ENCODE measurements at regions not wholly inside any gene's neighbourhood (a gene's known extent, or its start where the extent isn't known, plus 50 kb on each side); places are given as distances from the start of the nearest gene placed in this dataset.

GRCh38 chr11:134518616-134519389 lies 106.8 kb upstream of the B3GAT1 start:
- Histone ChIP-seq H3K23me2 (ENCODE audit: low read depth, low read length) (peaks cover 4% of the 10 kb centered on the region; the same call in 1 of the 2 replicates), H3K9ac (replicated peaks in 1 of 4; ENCODE audit: extremely low read depth in 1 of 4, low read depth in 3 of 4, low read length in 3 of 4) (no peak overlapping the region), H3K4me3 (ENCODE audit: extremely low read depth in 1 of 4, insufficient read depth in 2 of 4, low read depth in 3 of 4, low read length in 4 of 4) (no peak overlapping the region), H3K4ac (replicated peaks; ENCODE audit: insufficient read length, low read depth, low read length) (no peak overlapping the region), H2AK5ac (ENCODE audit: low read depth, low read length) (no peak overlapping the region), H2BK20ac (ENCODE audit: low read length) (no peak overlapping the region), H3K9me3 (ENCODE audit: insufficient read depth in 2 of 2, low read depth in 1 of 2, low read length in 1 of 2) (no peaks in the 10 kb centered on the region), H4K20me1 (replicated peaks in 1 of 2; ENCODE audit: control insufficient read depth in 1 of 2, insufficient read depth in 2 of 2, low read length in 2 of 2) (peaks cover 0 to 4% of the 10 kb centered on the region in 2 experiments), H3K27ac (ENCODE audit: low read depth, low read length) (no peak overlapping the region), H3K36me3 (ENCODE audit: control insufficient read depth in 2 of 4, insufficient read depth in 4 of 4, low read length in 3 of 4) (no peaks in the 10 kb centered on the region), H3K23ac (ENCODE audit: insufficient read length) (no peak overlapping the region), H3K18ac (ENCODE audit: extremely low read depth, low read length) (no peak overlapping the region), H2BK5ac (ENCODE audit: low read depth, low read length) (no peak overlapping the region), H2AFZ (ENCODE audit: low read length) (no peak overlapping the region), H4K5ac (ENCODE audit: insufficient read length, low read depth, low read length) (no peak overlapping the region), H3K14ac (ENCODE audit: insufficient read length) (no peak overlapping the region), H2BK15ac (ENCODE audit: low read length) (0 out of 2 replicates have a peak overlapping the region, but pooled peaks have one; percentile 3), H3K56ac (replicated peaks; ENCODE audit: insufficient read length, low read depth, low read length) (no peak overlapping the region), H3K4me2 (ENCODE audit: insufficient read depth in 1 of 2, low read depth in 2 of 2, low read length in 2 of 2) (no peak overlapping the region), H4K8ac (ENCODE audit: extremely low read depth, insufficient read depth, low read length) (no peak overlapping the region), H4K91ac (replicated peaks; ENCODE audit: insufficient read length, low read length) (no peak overlapping the region), H3K4me1 (replicated peaks in 1 of 4; ENCODE audit: control insufficient read depth in 3 of 4, insufficient read depth in 4 of 4, low read length in 3 of 4) (peaks cover 0 to 3% (median 0%) of the 10 kb centered on the region in 4 experiments; a peak in 2 of 7 replicates), H3K79me2 (ENCODE audit: control insufficient read depth in 1 of 2, insufficient read depth in 2 of 2, low read length in 2 of 2) (no peaks in the 10 kb centered on the region), H2BK120ac (replicated peaks; ENCODE audit: low read depth, low read length) (no peak overlapping the region), H3K27me3 (replicated peaks in 1 of 4; ENCODE audit: control insufficient read depth in 3 of 4, extremely low read depth in 1 of 4, insufficient read depth in 3 of 4, low read length in 3 of 4) (no peaks in the 10 kb centered on the region), H3K79me1 (ENCODE audit: low read depth, low read length) (no peaks in the 10 kb centered on the region), H2BK12ac (ENCODE audit: low read depth, low read length) (no peak overlapping the region)
- no peak for FAIRE-seq
- no peak for DNase-seq (ENCODE audit: low read depth in 1 of 2, low spot score in 2 of 2)
- POLR2A ChIA-PET (ENCODE audit: partially characterized antibody) = no interaction called here
- WGBS, 2 experiments (ENCODE audit: extremely low coverage in 1 of 2, insufficient coverage in 1 of 2, insufficient read length in 1 of 2, insufficient replicate concordance in 2 of 2, low coverage in 1 of 2, low lambda C conversion rate in 2 of 2, missing lambda C conversion rate in 1 of 2) = 87% methylated on average over 20 of the region's 20 CpGs; no CpG with 5 or more reads in 1 of the 2 experiments
- CTCF ChIA-PET (ENCODE audit: partially characterized antibody) = interaction anchor here (0.9 to 1.4 kb wide), 6 partner anchors 9 to 349 kb away, joined by 3 to 4 read pairs (median 3); no protein-coding TSS in a partner anchor
- TF ChIP-seq FOSL1 (IDR thresholded peaks at IDR 0.05; ENCODE audit: insufficient read depth, low read depth, low read length) (no peak), SIX5 (IDR thresholded peaks at IDR 0.05; ENCODE audit: low read depth, low read length) (no peak), HDAC2 (IDR thresholded peaks at IDR 0.05; ENCODE audit: borderline replicate concordance in 1 of 2, low read depth in 2 of 2, low read length in 2 of 2) (no peak), CREB1 (IDR thresholded peaks at IDR 0.05) (no peak), ZNF274 (IDR thresholded peaks at IDR 0.05; ENCODE audit: borderline replicate concordance, extremely low read depth, low read length) (no peak), MAX (IDR thresholded peaks at IDR 0.05) (no peak), RAD21 (IDR thresholded peaks at IDR 0.05 in 1 of 2, conservative IDR thresholded peaks at IDR 0.05 in 1 of 2; ENCODE audit: low read depth in 2 of 2, low read length in 2 of 2) (no peak), E2F6 (IDR thresholded peaks at IDR 0.05) (no peak), CEBPB (IDR thresholded peaks at IDR 0.05; ENCODE audit: low read depth, low read length) (no peak), POLR2AphosphoS5 (IDR thresholded peaks at IDR 0.05; ENCODE audit: low read depth, low read length) (no peak), SRF (IDR thresholded peaks at IDR 0.05; ENCODE audit: low read depth, low read length) (no peak), EZH2 (IDR thresholded peaks at IDR 0.05; ENCODE audit: low read depth, low read length, severe bottlenecking) (no peak)
